Endothelial cell of umbilical vein (primary cell): ENCODE measurements at regions not wholly inside any gene's neighbourhood (a gene's known extent, or its start where the extent isn't known, plus 50 kb on each side); places are given as distances from the start of the nearest gene placed in this dataset.

ENCODE experiments used
- BruUV-seq: library from RNA; stranded (reverse); fragments of 400-500 nt; replicated peaks from 2 replicates; lab custom pipeline; 2021; lab: Mats Ljungman, UMichigan
- CTCF ChIA-PET: fragments of 300-600, 350-600 bp; sonication (Branson Sonifier 250); formaldehyde crosslinking; loops from one replicate; lab custom pipeline; 2021; ENCODE audit warnings: antibody characterized with exemption, inconsistent platforms; lab: Charles Lee
- POLR2A ChIA-PET: fragments of 300-600, 350-600 bp; sonication (Branson Sonifier 250); formaldehyde crosslinking; loops from one replicate; lab custom pipeline; 2021; ENCODE audit warnings: antibody characterized with exemption, inconsistent platforms; lab: Charles Lee
- DNase-seq: peaks from one replicate; pipeline ENCODE4 v3.0.0-alpha.2; 2011; ENCODE audit warnings: low read depth, low spot score
- FAIRE-seq: peaks from 2 replicates; lab custom pipeline; 2011; peaks lifted over from hg19 to GRCh38; lab: Jason Lieb, UNC
- H2AFZ ChIP-seq: 2 replicates; pipeline ENCODE4 v1.6.0; 2012; ENCODE audit warnings: low read depth, low read length, control low read depth, inconsistent platforms
- H3K27ac ChIP-seq: 2 replicates; pipeline ENCODE4 v1.5.1; 2011; ENCODE audit warnings: low read depth, mild to moderate bottlenecking, control low read depth, low read length, moderate library complexity; ENCODE audit not compliant: insufficient read depth
- H3K27me3 ChIP-seq, 2 experiments: 2 replicates each; pipeline versions ENCODE4 v1.6.0 to v1.6.1; 2011; ENCODE audit warnings: low read length in 2 of 2, mixed read lengths in 1 of 2; ENCODE audit not compliant: control insufficient read depth in 2 of 2, insufficient read depth in 2 of 2
- H3K36me3 ChIP-seq, 2 experiments: 2 replicates in 1 of 2; 3 replicates in 1 of 2; pipeline ENCODE4 v1.5.1; 2011; ENCODE audit warnings: low read length in 2 of 2, mild to moderate bottlenecking in 1 of 2, moderate library complexity in 1 of 2; ENCODE audit not compliant: control insufficient read depth in 2 of 2, insufficient read depth in 2 of 2; ENCODE audit errors: extremely low read depth in 1 of 2
- H3K4me1 ChIP-seq: 3 replicates; pipeline ENCODE4 v1.5.1; 2011; ENCODE audit warnings: mild to moderate bottlenecking, low read length; ENCODE audit not compliant: control insufficient read depth, insufficient read depth; ENCODE audit errors: extremely low read depth
- H3K4me2 ChIP-seq: 2 replicates; pipeline ENCODE4 v1.6.1; 2011; ENCODE audit warnings: low read length, control low read depth, mixed read lengths; ENCODE audit not compliant: insufficient read depth
- H3K4me3 ChIP-seq, 3 experiments: fragments of 200-600 bp in 1 of 3; sonication (generic), shearing (Covaris generic) in 1 of 3; replicated peaks in 1 of 3; 2 replicates each; pipeline ENCODE4 v1.5.1; 2011 to 2016; ENCODE audit warnings: control low read depth in 3 of 3, low read length in 3 of 3, mild to moderate bottlenecking in 2 of 3, inconsistent platforms in 1 of 3, low read depth in 1 of 3, moderate library complexity in 1 of 3; ENCODE audit not compliant: insufficient read depth in 1 of 3
- H3K79me2 ChIP-seq: 2 replicates; pipeline ENCODE4 v1.6.0; 2012; ENCODE audit warnings: low read length, inconsistent platforms; ENCODE audit not compliant: control insufficient read depth, insufficient read depth
- H3K9ac ChIP-seq: replicated peaks from 2 replicates; pipeline ENCODE3; 2011; ENCODE audit warnings: low read length, control low read depth; ENCODE audit not compliant: insufficient read depth; ENCODE audit errors: extremely low read depth
- H3K9me1 ChIP-seq: replicated peaks from 3 replicates; pipeline ENCODE4 v1.6.0; 2011; ENCODE audit warnings: mild to moderate bottlenecking, low read length; ENCODE audit not compliant: control insufficient read depth, insufficient read depth; ENCODE audit errors: extremely low read depth
- H3K9me3 ChIP-seq: replicated peaks from 2 replicates; pipeline ENCODE4 v1.5.1; 2012; ENCODE audit warnings: low read length, inconsistent platforms; ENCODE audit not compliant: control insufficient read depth, insufficient read depth
- H4K20me1 ChIP-seq: replicated peaks from 2 replicates; pipeline ENCODE3; 2011; ENCODE audit warnings: mild to moderate bottlenecking, low read length; ENCODE audit not compliant: control insufficient read depth, insufficient read depth; ENCODE audit errors: extremely low read depth
- EZH2 ChIP-seq: IDR thresholded peaks from 2 replicates; pipeline ENCODE4 v1.6.1; 2012; ENCODE audit warnings: borderline replicate concordance, low read depth, mild to moderate bottlenecking, moderate library complexity, low read length, inconsistent platforms; ENCODE audit not compliant: severe bottlenecking
- FOS ChIP-seq: IDR thresholded peaks from 2 replicates; pipeline ENCODE4 v1.6.1; 2011; ENCODE audit warnings: mild to moderate bottlenecking, low read length, moderate library complexity, borderline replicate concordance; ENCODE audit not compliant: insufficient read depth
- GATA2 ChIP-seq: IDR thresholded peaks from 2 replicates; pipeline ENCODE4 v1.7.0; 2011; ENCODE audit warnings: low read depth, mild to moderate bottlenecking, moderate library complexity, mixed read lengths, low read length; ENCODE audit not compliant: insufficient read length, insufficient read depth
- JUN ChIP-seq: IDR thresholded peaks from 2 replicates; pipeline ENCODE4 v1.6.1; 2011; ENCODE audit warnings: borderline replicate concordance, low read depth; ENCODE audit not compliant: insufficient read length, insufficient read depth
- MYC ChIP-seq: IDR thresholded peaks from one replicate; pipeline ENCODE4 v1.6.1; 2011; ENCODE audit warnings: mild to moderate bottlenecking, low read depth, low read length
- POLR2A ChIP-seq: IDR thresholded peaks from 2 replicates; pipeline ENCODE4 v1.6.1; 2012; ENCODE audit warnings: low read depth, mild to moderate bottlenecking, control low read depth, low read length
- POLR2AphosphoS5 ChIP-seq: IDR thresholded peaks from 2 replicates; pipeline ENCODE4 v1.6.1; 2012; ENCODE audit warnings: low read depth, mild to moderate bottlenecking, control low read depth, low read length, moderate library complexity; ENCODE audit not compliant: insufficient read depth
- dilution Hi-C: fragments of 300-500 bp; cut with MboI; formaldehyde crosslinking; loops from one replicate; pipeline ENCODE4 v1.15.0; 2019; ENCODE audit warnings: low sequenced_read_pairs; ENCODE audit not compliant: extremely low pct_ligation_motif_present
- intact Hi-C: fragments of 100-400 bp; cut with micrococcal nuclease; formaldehyde crosslinking; loops from one replicate; pipeline ENCODE4 v1.10.0; 2022
- TF ChIP-seq, protein P1 (sequence below), 2 donors: IDR thresholded peaks; 1 replicate in 1 of 2; 2 replicates in 1 of 2; pipeline ENCODE4 v1.5.1; 2011; ENCODE audit warnings: low read length in 2 of 2, mild to moderate bottlenecking in 2 of 2, moderate library complexity in 2 of 2, control low read depth in 1 of 2, inconsistent platforms in 1 of 2, low read depth in 1 of 2; ENCODE audit not compliant: insufficient read depth in 1 of 2; ENCODE audit errors: extremely low read depth in 1 of 2
- TF ChIP-seq, protein P2 (sequence below): IDR thresholded peaks from 2 replicates; pipeline ENCODE4 v1.6.1; 2011; ENCODE audit not compliant: insufficient read depth, insufficient read length

DNA sequence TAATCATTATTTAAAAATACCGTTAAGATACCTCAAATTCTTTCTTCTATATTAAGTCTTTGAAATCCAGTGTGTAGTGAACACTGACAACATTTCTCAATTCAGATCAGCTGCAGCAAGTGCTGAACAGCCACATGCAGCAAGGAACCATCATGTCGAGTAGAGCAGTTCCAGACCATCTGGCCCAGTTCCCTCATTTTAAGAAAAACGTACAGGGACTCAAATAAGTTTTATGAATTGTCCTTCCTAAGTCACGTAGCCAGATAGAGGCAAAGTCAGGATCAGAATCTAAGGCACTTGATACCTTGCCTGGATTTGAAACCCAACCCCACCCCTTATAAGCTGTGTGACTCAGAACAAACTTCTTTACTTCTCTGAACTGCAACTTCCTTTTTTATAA is 132.4 kb downstream of the PROX1 start:
- POLR2A ChIA-PET, result interaction anchor here (0.6 kb wide), 1 partner anchor 143 kb away, joined by 3 read pairs; no protein-coding TSS in a partner anchor
- intact Hi-C loops, result no loop called here
- DNase-seq, result no peak

DNA sequence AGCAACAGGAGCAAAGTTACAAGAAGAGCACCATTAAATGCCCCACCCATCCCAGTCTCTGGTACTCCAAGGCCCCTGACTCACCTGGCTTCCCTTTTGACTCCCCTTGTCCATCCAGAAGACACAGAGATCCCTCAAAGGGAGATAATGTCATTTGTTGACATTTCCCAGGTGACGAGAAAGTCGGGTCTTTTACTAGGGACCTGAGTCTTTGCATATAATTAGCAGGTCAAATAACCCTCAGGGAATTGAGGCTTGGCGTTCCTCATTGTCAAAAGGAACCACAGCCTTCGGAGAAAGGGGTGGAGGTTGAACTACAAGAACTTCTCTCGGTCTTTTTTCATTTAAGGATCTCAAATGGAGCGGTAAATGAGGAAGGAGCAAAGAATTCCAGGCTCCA is 133.2 kb downstream of the PROX1 start:
- peaks cover 2% of the 10 kb centered on the region for H3K9me3 ChIP-seq
- H3K27ac ChIP-seq, result no peak overlapping the region
- ChIA-PET POLR2A (no interaction called here), CTCF (interaction anchor here (0.9 to 1.4 kb wide), 5 partner anchors 13 to 1001 kb away, joined by 3 to 5 read pairs (median 3); no protein-coding TSS in a partner anchor)
- H4K20me1 ChIP-seq, result no peaks in the 10 kb centered on the region
- FAIRE-seq, result no peak
- no peaks in the 10 kb centered on the region for H3K27me3 ChIP-seq
- H2AFZ ChIP-seq, result no peak overlapping the region
- DNase-seq, result no peak
- no peaks in the 10 kb centered on the region for H3K79me2 ChIP-seq
- TF ChIP-seq EZH2 (no peak), POLR2AphosphoS5 (no peak), GATA2 (no peak), POLR2A (no peak), MYC (no peak), FOS (no peak), JUN (no peak)
- TF ChIP-seq, protein P1, sequence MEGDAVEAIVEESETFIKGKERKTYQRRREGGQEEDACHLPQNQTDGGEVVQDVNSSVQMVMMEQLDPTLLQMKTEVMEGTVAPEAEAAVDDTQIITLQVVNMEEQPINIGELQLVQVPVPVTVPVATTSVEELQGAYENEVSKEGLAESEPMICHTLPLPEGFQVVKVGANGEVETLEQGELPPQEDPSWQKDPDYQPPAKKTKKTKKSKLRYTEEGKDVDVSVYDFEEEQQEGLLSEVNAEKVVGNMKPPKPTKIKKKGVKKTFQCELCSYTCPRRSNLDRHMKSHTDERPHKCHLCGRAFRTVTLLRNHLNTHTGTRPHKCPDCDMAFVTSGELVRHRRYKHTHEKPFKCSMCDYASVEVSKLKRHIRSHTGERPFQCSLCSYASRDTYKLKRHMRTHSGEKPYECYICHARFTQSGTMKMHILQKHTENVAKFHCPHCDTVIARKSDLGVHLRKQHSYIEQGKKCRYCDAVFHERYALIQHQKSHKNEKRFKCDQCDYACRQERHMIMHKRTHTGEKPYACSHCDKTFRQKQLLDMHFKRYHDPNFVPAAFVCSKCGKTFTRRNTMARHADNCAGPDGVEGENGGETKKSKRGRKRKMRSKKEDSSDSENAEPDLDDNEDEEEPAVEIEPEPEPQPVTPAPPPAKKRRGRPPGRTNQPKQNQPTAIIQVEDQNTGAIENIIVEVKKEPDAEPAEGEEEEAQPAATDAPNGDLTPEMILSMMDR (IDR thresholded peaks at IDR 0.05; ENCODE audit: extremely low read depth in 1 of 2, insufficient read depth in 1 of 2, low read depth in 1 of 2, low read length in 2 of 2), result no peak
- TF ChIP-seq, protein P2, sequence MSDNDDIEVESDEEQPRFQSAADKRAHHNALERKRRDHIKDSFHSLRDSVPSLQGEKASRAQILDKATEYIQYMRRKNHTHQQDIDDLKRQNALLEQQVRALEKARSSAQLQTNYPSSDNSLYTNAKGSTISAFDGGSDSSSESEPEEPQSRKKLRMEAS, result no peak
- H3K4me2 ChIP-seq, result no peak overlapping the region
- dilution Hi-C loops (no loop called here), intact Hi-C loops (no loop called here)
- no TSS peak for BruUV-seq
- no peak overlapping the region for H3K9ac ChIP-seq
- H3K9me1 ChIP-seq, result no peaks in the 10 kb centered on the region
- no peak overlapping the region for H3K4me3 ChIP-seq
- H3K36me3 ChIP-seq, result no peaks in the 10 kb centered on the region
- peaks cover 37% of the 10 kb centered on the region for H3K4me1 ChIP-seq

More for the DNA sequence above, 132.4 kb downstream of the PROX1 start:
- Histone ChIP-seq H3K4me1 (peaks cover 38% of the 10 kb centered on the region), H3K4me3 (no peak overlapping the region), H3K9me3 (peaks cover 2% of the 10 kb centered on the region), H3K27me3 (no peaks in the 10 kb centered on the region), H3K36me3 (no peaks in the 10 kb centered on the region), H3K9me1 (no peaks in the 10 kb centered on the region), H4K20me1 (no peaks in the 10 kb centered on the region), H3K27ac (no peak overlapping the region), H3K9ac (no peak overlapping the region), H3K4me2 (no peak overlapping the region), H3K79me2 (no peaks in the 10 kb centered on the region), H2AFZ (no peak overlapping the region)
- no TSS peak for BruUV-seq
- FAIRE-seq, result no peak
- dilution Hi-C loops, result no loop called here
- TF ChIP-seq FOS, result no peak
- TF ChIP-seq POLR2A, result no peak
- no peak for TF ChIP-seq MYC
- CTCF ChIA-PET, result interaction anchor here (0.9 to 1.4 kb wide), 6 partner anchors 12 to 1000 kb away, joined by 3 to 5 read pairs (median 4); no protein-coding TSS in a partner anchor
